T-helper 2 cell (primary cell): ENCODE measurements at regions not wholly inside any gene's neighbourhood (a gene's known extent, or its start where the extent isn't known, plus 50 kb on each side); places are given as distances from the start of the nearest gene placed in this dataset.

Source experiments
- DNase-seq, 5 experiments: peaks; one replicate each; pipeline versions ENCODE4 v3.0.0 to v3.0.0-alpha.2; 2012 to 2022

GRCh38 chr7:88700725-88701124 lies 58.8 kb upstream of the ZNF804B start:
- no peak for DNase-seq

- DNase-seq: no peak
Observed at GRCh38 chr7:88694207-88694606, 65.3 kb upstream of the ZNF804B start.

GRCh38 chr7:88693131-88693530 lies 66.4 kb upstream of the ZNF804B start:
- DNase-seq: no peak

- no peak for DNase-seq
Observed at GRCh38 chr7:88692493-88692892, 67.0 kb upstream of the ZNF804B start.

GRCh38 chr7:88689821-88690220 lies 69.7 kb upstream of the ZNF804B start:
- no peak for DNase-seq

GRCh38 chr7:88688222-88688621 lies 71.3 kb upstream of the ZNF804B start:
- no peak for DNase-seq

GRCh38 chr7:88686468-88687229 lies 72.9 kb upstream of the ZNF804B start:
- DNase-seq: no peak

- DNase-seq: no peak
Observed at GRCh38 chr7:88681682-88682081, 77.8 kb upstream of the ZNF804B start.

- DNase-seq: no peak
Observed at GRCh38 chr7:88670536-88670935, 89.0 kb upstream of the ZNF804B start.

GRCh38 chr7:88669913-88670312 lies 89.6 kb upstream of the ZNF804B start:
- DNase-seq: no peak

- DNase-seq: no peak
Observed at GRCh38 chr7:88668591-88668990, 90.9 kb upstream of the ZNF804B start.

- no peak for DNase-seq
Observed at GRCh38 chr7:88666626-88667025, 92.9 kb upstream of the ZNF804B start.

GRCh38 chr7:88665892-88666514 lies 93.5 kb upstream of the ZNF804B start:
- no peak for DNase-seq

- DNase-seq: no peak
Observed at GRCh38 chr7:88664630-88665233, 94.8 kb upstream of the ZNF804B start.

GRCh38 chr7:88661921-88662320 lies 97.6 kb upstream of the ZNF804B start:
- no peak for DNase-seq

- no peak for DNase-seq
Observed at GRCh38 chr7:88647825-88648224, 111.7 kb upstream of the ZNF804B start.

GRCh38 chr7:88638583-88638982 lies 120.9 kb upstream of the ZNF804B start:
- no peak for DNase-seq

- DNase-seq: no peak
Observed at GRCh38 chr7:88637795-88638194, 121.7 kb upstream of the ZNF804B start.

GRCh38 chr7:88635149-88635548 lies 124.4 kb upstream of the ZNF804B start:
- DNase-seq: no peak

GRCh38 chr7:88629559-88629958 lies 129.9 kb upstream of the ZNF804B start:
- no peak for DNase-seq

- DNase-seq: no peak
Observed at GRCh38 chr7:88628363-88629085, 131.0 kb upstream of the ZNF804B start.

- DNase-seq: no peak
Observed at GRCh38 chr7:88617185-88617584, 142.3 kb upstream of the ZNF804B start.

GRCh38 chr7:88615336-88615735 lies 144.2 kb upstream of the ZNF804B start:
- DNase-seq: no peak
